ENCODE measurements at regions not wholly inside any gene's neighbourhood (a gene's known extent, or its start where the extent isn't known, plus 50 kb on each side); places are given as distances from the start of the nearest gene placed in this dataset.

GRCh38 chr13:74675972-74676371, 541.8 kb upstream of the KLF12 start:
- no peaks in the 10 kb centered on the region for H3K4me1 ChIP-seq (ENCODE audit: low read length)
- H3K36me3 ChIP-seq (replicated peaks; ENCODE audit: insufficient read depth, low read length), result no peaks in the 10 kb centered on the region
- H3K27ac ChIP-seq (ENCODE audit: low read length), result no peak overlapping the region
- no peaks in the 10 kb centered on the region for H3K27me3 ChIP-seq (replicated peaks; ENCODE audit: insufficient read depth, low read length)
- H4K20me1 ChIP-seq (ENCODE audit: insufficient read depth, low read length), result no peaks in the 10 kb centered on the region
- TF ChIP-seq CTCF (IDR thresholded peaks at IDR 0.05; ENCODE audit: low read length) (no peak), EZH2phosphoT487 (IDR thresholded peaks at IDR 0.05; ENCODE audit: low read length) (no peak), EZH2 (optimal IDR thresholded peaks at IDR 0.05; ENCODE audit: low read depth, low read length) (no peak)
- H3K9me3 ChIP-seq (replicated peaks; ENCODE audit: insufficient read depth, low read length), result no peaks in the 10 kb centered on the region
- no peak overlapping the region for H2AFZ ChIP-seq (ENCODE audit: low read length)
- DNase-seq, result no peak
- no peaks in the 10 kb centered on the region for H3K9me2 ChIP-seq (replicated peaks; ENCODE audit: insufficient read depth, low read length)
- no peaks in the 10 kb centered on the region for H3K79me2 ChIP-seq (ENCODE audit: low read length)
- no peak overlapping the region for H3K9ac ChIP-seq (ENCODE audit: low read length)
- H3K4me2 ChIP-seq (ENCODE audit: low read depth, low read length), result no peak overlapping the region
- H3F3A ChIP-seq (ENCODE audit: insufficient read depth, low read length), result no peaks in the 10 kb centered on the region
- no peak overlapping the region for H3K4me3 ChIP-seq (ENCODE audit: low read length)

GRCh38 chr13:74675182-74675581, 541.0 kb upstream of the KLF12 start:
- no peak for DNase-seq
- H3K9me3 ChIP-seq (replicated peaks; ENCODE audit: insufficient read depth, low read length), result no peaks in the 10 kb centered on the region
- H3K4me1 ChIP-seq (ENCODE audit: low read length), result no peaks in the 10 kb centered on the region
- no peaks in the 10 kb centered on the region for H4K20me1 ChIP-seq (ENCODE audit: insufficient read depth, low read length)
- H2AFZ ChIP-seq (ENCODE audit: low read length), result no peak overlapping the region
- no peaks in the 10 kb centered on the region for H3K36me3 ChIP-seq (replicated peaks; ENCODE audit: insufficient read depth, low read length)
- TF ChIP-seq EZH2phosphoT487 (IDR thresholded peaks at IDR 0.05; ENCODE audit: low read length), result no peak
- TF ChIP-seq EZH2 (optimal IDR thresholded peaks at IDR 0.05; ENCODE audit: low read depth, low read length), result no peak
- TF ChIP-seq CTCF (IDR thresholded peaks at IDR 0.05; ENCODE audit: low read length), result no peak
- no peak overlapping the region for H3K4me3 ChIP-seq (ENCODE audit: low read length)
- no peaks in the 10 kb centered on the region for H3K79me2 ChIP-seq (ENCODE audit: low read length)
- H3K9me2 ChIP-seq (replicated peaks; ENCODE audit: insufficient read depth, low read length), result no peaks in the 10 kb centered on the region
- no peaks in the 10 kb centered on the region for H3F3A ChIP-seq (ENCODE audit: insufficient read depth, low read length)
- no peaks in the 10 kb centered on the region for H3K27me3 ChIP-seq (replicated peaks; ENCODE audit: insufficient read depth, low read length)
- no peak overlapping the region for H3K9ac ChIP-seq (ENCODE audit: low read length)
- H3K4me2 ChIP-seq (ENCODE audit: low read depth, low read length), result no peak overlapping the region
- no peak overlapping the region for H3K27ac ChIP-seq (ENCODE audit: low read length)

DNA sequence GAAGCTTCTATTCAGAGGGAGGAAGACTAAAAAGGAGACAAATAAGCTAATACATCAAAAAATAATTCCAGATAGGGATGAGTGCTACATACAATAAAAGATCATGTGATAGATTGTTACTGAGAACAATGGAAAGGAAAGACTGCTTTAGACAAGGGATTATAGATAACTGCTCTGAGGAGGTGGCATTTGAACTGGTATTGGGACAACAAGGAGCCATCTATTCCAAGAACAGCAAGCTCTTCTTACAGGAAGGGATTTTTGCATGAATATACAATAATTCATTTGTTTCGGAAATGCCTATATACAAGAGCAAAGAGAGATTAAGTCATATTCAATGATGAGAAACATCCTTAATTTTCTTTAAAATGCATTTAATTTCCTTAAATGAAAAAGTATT, 540.5 kb upstream of the KLF12 start:
- H3K36me3 ChIP-seq (replicated peaks; ENCODE audit: insufficient read depth, low read length), result no peaks in the 10 kb centered on the region
- no peak overlapping the region for H2AFZ ChIP-seq (ENCODE audit: low read length)
- no peaks in the 10 kb centered on the region for H3K9me3 ChIP-seq (replicated peaks; ENCODE audit: insufficient read depth, low read length)
- H3K27ac ChIP-seq (ENCODE audit: low read length), result no peak overlapping the region
- no peak for DNase-seq
- no peak overlapping the region for H3K4me3 ChIP-seq (ENCODE audit: low read length)
- no peaks in the 10 kb centered on the region for H3F3A ChIP-seq (ENCODE audit: insufficient read depth, low read length)
- H3K9ac ChIP-seq (ENCODE audit: low read length), result no peak overlapping the region
- no peaks in the 10 kb centered on the region for H3K9me2 ChIP-seq (replicated peaks; ENCODE audit: insufficient read depth, low read length)
- TF ChIP-seq CTCF (IDR thresholded peaks at IDR 0.05; ENCODE audit: low read length), result no peak
- TF ChIP-seq EZH2 (optimal IDR thresholded peaks at IDR 0.05; ENCODE audit: low read depth, low read length), result no peak
- no peak for TF ChIP-seq EZH2phosphoT487 (IDR thresholded peaks at IDR 0.05; ENCODE audit: low read length)
- H3K27me3 ChIP-seq (replicated peaks; ENCODE audit: insufficient read depth, low read length), result no peaks in the 10 kb centered on the region
- no peaks in the 10 kb centered on the region for H3K79me2 ChIP-seq (ENCODE audit: low read length)
- no peaks in the 10 kb centered on the region for H4K20me1 ChIP-seq (ENCODE audit: insufficient read depth, low read length)
- no peaks in the 10 kb centered on the region for H3K4me1 ChIP-seq (ENCODE audit: low read length)
- no peak overlapping the region for H3K4me2 ChIP-seq (ENCODE audit: low read depth, low read length)
